ENCODE measurements at regions not wholly inside any gene's neighbourhood (a gene's known extent, or its start where the extent isn't known, plus 50 kb on each side); places are given as distances from the start of the nearest gene placed in this dataset.

DNA sequence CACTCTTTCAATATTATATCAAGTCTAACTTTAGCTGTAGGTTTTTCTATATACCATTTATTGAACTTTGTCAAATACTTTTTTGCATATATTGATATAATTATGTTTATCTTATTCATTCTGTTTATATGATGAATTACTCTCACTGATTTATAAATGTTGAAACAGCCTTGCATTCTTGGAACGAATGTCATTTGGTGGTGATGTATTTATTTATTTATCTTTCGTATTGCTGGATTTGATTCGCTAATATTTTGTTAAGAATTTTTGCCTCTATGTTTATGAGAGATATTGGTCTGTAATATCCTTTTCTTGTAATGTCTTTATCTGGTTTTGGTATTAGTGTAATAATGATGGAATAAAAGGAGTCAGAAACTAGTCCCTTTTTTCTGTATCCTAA, 563.9 kb downstream of the ANXA1 start:
- TF ChIP-seq, protein P1, sequence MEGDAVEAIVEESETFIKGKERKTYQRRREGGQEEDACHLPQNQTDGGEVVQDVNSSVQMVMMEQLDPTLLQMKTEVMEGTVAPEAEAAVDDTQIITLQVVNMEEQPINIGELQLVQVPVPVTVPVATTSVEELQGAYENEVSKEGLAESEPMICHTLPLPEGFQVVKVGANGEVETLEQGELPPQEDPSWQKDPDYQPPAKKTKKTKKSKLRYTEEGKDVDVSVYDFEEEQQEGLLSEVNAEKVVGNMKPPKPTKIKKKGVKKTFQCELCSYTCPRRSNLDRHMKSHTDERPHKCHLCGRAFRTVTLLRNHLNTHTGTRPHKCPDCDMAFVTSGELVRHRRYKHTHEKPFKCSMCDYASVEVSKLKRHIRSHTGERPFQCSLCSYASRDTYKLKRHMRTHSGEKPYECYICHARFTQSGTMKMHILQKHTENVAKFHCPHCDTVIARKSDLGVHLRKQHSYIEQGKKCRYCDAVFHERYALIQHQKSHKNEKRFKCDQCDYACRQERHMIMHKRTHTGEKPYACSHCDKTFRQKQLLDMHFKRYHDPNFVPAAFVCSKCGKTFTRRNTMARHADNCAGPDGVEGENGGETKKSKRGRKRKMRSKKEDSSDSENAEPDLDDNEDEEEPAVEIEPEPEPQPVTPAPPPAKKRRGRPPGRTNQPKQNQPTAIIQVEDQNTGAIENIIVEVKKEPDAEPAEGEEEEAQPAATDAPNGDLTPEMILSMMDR (conservative IDR thresholded peaks at IDR 0.05; ENCODE audit: low read length) = no peak
- TF ChIP-seq EZH2phosphoT487 (IDR thresholded peaks at IDR 0.05; ENCODE audit: borderline replicate concordance, low read depth, low read length) = no peak

Measured in OCI-LY7 (cell line).